ENCODE measurements at regions not wholly inside any gene's neighbourhood (a gene's known extent, or its start where the extent isn't known, plus 50 kb on each side); places are given as distances from the start of the nearest gene placed in this dataset.
"Not testable (repeated sequence)": the region's sequence is repeated elsewhere in the genome, so short reads cannot be mapped to it uniquely, and the experiment has no call there.

DNA sequence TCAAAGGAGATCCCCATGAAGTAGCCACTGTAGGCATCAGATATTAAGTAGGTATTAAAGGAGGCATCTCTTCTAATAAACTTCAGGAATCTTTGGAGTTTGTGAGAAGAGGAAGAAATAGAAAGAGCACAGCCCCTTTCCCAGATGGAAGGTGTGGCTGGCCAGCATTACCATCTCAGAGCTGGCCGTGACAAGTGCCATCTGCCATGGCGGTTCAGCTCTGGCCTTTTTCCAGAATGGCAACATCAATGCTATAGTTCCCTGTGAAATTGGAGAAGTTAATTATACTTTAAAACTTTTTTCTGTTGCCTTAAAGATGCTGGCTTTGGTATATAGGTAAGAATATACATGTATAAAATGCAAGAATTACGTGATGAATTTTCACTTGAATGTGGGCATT lies 51.9 kb upstream of the MCUR1 start:
- peaks cover 3% of the 10 kb centered on the region for H3K27me3 Mint-ChIP-seq (ENCODE audit: low read depth)
- H3K27ac Mint-ChIP-seq (ENCODE audit: unreplicated experiment), result no peak overlapping the region
- peaks cover 4% of the 10 kb centered on the region for H3K4me1 Mint-ChIP-seq
- no peaks in the 10 kb centered on the region for H3K36me3 Mint-ChIP-seq (ENCODE audit: low read depth)
- no peak overlapping the region for H3K4me3 Mint-ChIP-seq
- no peak for TF ChIP-seq CTCF (conservative IDR thresholded peaks at IDR 0.05)
- H3K9me3 Mint-ChIP-seq, result no peaks in the 10 kb centered on the region
- no peak for DNase-seq (ENCODE audit: low read depth, low spot score)

DNA sequence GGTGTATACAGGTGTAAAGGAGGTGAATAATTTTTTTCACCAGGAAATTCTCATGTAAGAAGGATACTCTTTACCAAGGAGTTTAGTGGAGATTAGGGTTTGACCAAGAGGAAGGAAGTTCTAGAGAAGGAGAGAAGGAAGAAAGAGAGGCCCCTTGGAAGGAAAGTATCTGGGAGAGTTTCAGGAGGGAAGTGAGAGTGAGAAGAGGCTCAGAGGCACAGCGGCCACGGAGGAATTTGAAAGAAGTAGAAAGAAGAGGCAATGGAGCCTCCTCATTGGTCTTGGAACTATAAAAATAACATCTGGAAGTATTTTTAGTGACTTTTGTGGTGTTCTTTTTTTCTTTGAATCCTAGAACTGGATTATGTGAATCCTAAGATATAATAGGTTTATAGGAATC lies 50.8 kb upstream of the MCUR1 start:
- no peak for TF ChIP-seq CTCF (conservative IDR thresholded peaks at IDR 0.05)
- H3K4me1 Mint-ChIP-seq, result peaks cover 4% of the 10 kb centered on the region
- peaks cover 1% of the 10 kb centered on the region for H3K27me3 Mint-ChIP-seq (ENCODE audit: low read depth)
- no peak for DNase-seq (ENCODE audit: low read depth, low spot score)
- no peaks in the 10 kb centered on the region for H3K36me3 Mint-ChIP-seq (ENCODE audit: low read depth)
- no peaks in the 10 kb centered on the region for H3K9me3 Mint-ChIP-seq
- H3K4me3 Mint-ChIP-seq, result no peak overlapping the region
- H3K27ac Mint-ChIP-seq (ENCODE audit: unreplicated experiment), result no peak overlapping the region

DNA sequence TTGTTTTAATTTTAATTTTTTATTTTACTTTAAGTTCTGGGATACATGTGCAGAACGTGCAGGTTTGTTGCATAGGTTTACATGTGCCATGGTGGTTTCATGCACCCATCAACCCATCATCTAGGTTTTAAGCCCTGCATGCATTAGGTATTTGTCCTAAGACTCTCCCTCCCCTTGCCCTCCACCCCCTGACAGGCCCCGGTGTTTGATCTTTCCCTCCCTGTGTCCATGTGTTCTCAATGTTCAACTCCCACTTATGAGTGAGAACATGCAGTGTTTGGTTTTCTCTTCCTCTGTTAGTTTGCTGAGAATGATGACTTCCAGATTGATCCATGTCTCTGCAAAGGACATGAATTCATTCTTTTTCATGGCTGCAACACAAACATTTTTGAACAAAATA lies 50.3 kb upstream of the MCUR1 start:
- H3K9me3 Mint-ChIP-seq; H3K36me3 Mint-ChIP-seq (ENCODE audit: low read depth); H3K27me3 Mint-ChIP-seq (ENCODE audit: low read depth); H3K27ac Mint-ChIP-seq (ENCODE audit: unreplicated experiment); DNase-seq (ENCODE audit: low read depth, low spot score); H3K4me3 Mint-ChIP-seq; H3K4me1 Mint-ChIP-seq: not testable (repeated sequence)
